ENCODE measurements at regions not wholly inside any gene's neighbourhood (a gene's known extent, or its start where the extent isn't known, plus 50 kb on each side); places are given as distances from the start of the nearest gene placed in this dataset.

DNA sequence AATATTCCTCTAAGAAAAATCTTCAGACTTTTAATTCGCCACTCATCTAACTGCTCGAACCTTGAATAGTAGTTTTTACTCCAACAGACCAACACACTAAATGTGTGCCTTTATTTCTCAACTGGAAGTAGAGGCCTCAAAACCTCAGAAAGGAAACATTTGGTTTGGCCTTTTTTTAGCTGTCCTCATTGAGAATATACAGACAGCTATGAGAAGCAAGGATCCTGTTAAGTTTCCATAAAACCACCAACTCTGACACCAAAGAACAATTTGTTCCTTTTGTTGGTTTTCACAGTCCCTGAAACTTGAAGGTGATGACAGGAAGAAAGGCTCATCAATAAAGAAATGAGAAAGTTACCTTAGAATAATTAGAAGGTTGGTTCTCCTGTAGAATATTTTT lies 199.2 kb upstream of the MEOX2 start:
- Histone ChIP-seq H2BK5ac (ENCODE audit: low read depth, low read length, poor library complexity, severe bottlenecking) (no peak overlapping the region), H3K27me3 (ENCODE audit: control insufficient read depth, insufficient read depth, low read length) (no peaks in the 10 kb centered on the region), H3K4me2 (ENCODE audit: low read depth, low read length) (no peak overlapping the region), H4K20me1 (ENCODE audit: insufficient read depth, low read length) (no peaks in the 10 kb centered on the region), H3K4ac (ENCODE audit: low read depth, low read length) (no peak overlapping the region), H3K14ac (replicated peaks; ENCODE audit: low read depth, low read length) (no peak overlapping the region), H2BK120ac (ENCODE audit: low read depth, low read length) (no peak overlapping the region), H3K27ac (ENCODE audit: insufficient read depth, low read length) (no peak overlapping the region), H3K9me1 (ENCODE audit: insufficient read depth, low read length) (no peaks in the 10 kb centered on the region; the same call in 1 of the 2 replicates), H2AK5ac (ENCODE audit: low read depth, low read length) (no peak overlapping the region), H3K4me3 (ENCODE audit: insufficient read depth, low read depth, low read length) (no peak overlapping the region), H4K8ac (ENCODE audit: low read depth in 2 of 2, low read length in 2 of 2) (no peak overlapping the region), H3K9ac (ENCODE audit: low read depth, low read length) (no peak overlapping the region), H3K36me3 (ENCODE audit: control insufficient read depth, insufficient read depth, low read length) (no peaks in the 10 kb centered on the region), H2AK9ac (replicated peaks; ENCODE audit: low read depth, low read length, poor library complexity) (no peak overlapping the region), H3K79me1 (ENCODE audit: low read depth in 1 of 2, low read length in 2 of 2) (no peaks in the 10 kb centered on the region), H3K23ac (ENCODE audit: low read depth, low read length) (no peak overlapping the region), H3K9me3 (ENCODE audit: control insufficient read depth, insufficient read depth, low read length) (peaks cover under 1% of the 10 kb centered on the region; the same call in 1 of the 2 replicates), H2AFZ (replicated peaks; ENCODE audit: low read length, poor library complexity) (no peak overlapping the region), H3K4me1 (ENCODE audit: control insufficient read depth, insufficient read depth, low read length) (no peaks in the 10 kb centered on the region), H2BK20ac (ENCODE audit: low read depth, low read length) (no peak overlapping the region), H3K56ac (ENCODE audit: extremely low read depth, insufficient read depth, low read length) (no peak overlapping the region), H4K91ac (ENCODE audit: insufficient read depth, low read depth, low read length) (no peak overlapping the region), H3K18ac (ENCODE audit: low read depth, low read length) (no peak overlapping the region), H2BK15ac (ENCODE audit: low read depth, low read length) (no peak overlapping the region), H4K5ac (ENCODE audit: low read depth, low read length) (no peak overlapping the region)
- in situ Hi-C loops (cut with MboI; ENCODE audit: low sequenced_read_pairs): no loop called here
- intact Hi-C loops (cut with micrococcal nuclease): no loop called here
- TF ChIP-seq, protein P1, sequence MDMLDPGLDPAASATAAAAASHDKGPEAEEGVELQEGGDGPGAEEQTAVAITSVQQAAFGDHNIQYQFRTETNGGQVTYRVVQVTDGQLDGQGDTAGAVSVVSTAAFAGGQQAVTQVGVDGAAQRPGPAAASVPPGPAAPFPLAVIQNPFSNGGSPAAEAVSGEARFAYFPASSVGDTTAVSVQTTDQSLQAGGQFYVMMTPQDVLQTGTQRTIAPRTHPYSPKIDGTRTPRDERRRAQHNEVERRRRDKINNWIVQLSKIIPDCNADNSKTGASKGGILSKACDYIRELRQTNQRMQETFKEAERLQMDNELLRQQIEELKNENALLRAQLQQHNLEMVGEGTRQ (IDR thresholded peaks at IDR 0.05; ENCODE audit: low read depth, low read length): no peak
- TF ChIP-seq, protein P2, sequence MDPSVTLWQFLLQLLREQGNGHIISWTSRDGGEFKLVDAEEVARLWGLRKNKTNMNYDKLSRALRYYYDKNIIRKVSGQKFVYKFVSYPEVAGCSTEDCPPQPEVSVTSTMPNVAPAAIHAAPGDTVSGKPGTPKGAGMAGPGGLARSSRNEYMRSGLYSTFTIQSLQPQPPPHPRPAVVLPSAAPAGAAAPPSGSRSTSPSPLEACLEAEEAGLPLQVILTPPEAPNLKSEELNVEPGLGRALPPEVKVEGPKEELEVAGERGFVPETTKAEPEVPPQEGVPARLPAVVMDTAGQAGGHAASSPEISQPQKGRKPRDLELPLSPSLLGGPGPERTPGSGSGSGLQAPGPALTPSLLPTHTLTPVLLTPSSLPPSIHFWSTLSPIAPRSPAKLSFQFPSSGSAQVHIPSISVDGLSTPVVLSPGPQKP (IDR thresholded peaks at IDR 0.05; ENCODE audit: borderline replicate concordance, low read depth, low read length): no peak
- CTCF ChIA-PET: interaction anchor here (0.5 kb wide), 1 partner anchor 253 kb away, joined by 3 read pairs; no protein-coding TSS in a partner anchor
- no TSS peak for BruUV-seq (replicated peaks)
- ATAC-seq (ENCODE audit: low read depth): no peak
- no CpG with 5 or more reads among the region's 2 CpGs for WGBS, 2 experiments (ENCODE audit: extremely low coverage in 2 of 2, insufficient read length in 1 of 2)
- DNase-seq: no peak
- POLR2A ChIA-PET (ENCODE audit: unreplicated experiment): interaction anchor here (0.6 kb wide), 1 partner anchor 19 kb away, joined by 3 read pairs; no protein-coding TSS in a partner anchor
- dilution Hi-C loops (cut with HindIII; ENCODE audit: low sequenced_read_pairs, unreplicated experiment): no loop called here
